Glutamatergic neuron (in vitro differentiated cells): ENCODE measurements at regions not wholly inside any gene's neighbourhood (a gene's known extent, or its start where the extent isn't known, plus 50 kb on each side); places are given as distances from the start of the nearest gene placed in this dataset.

Experiments used
- DNase-seq: peaks from one replicate; pipeline ENCODE4 v3.0.0; 2022
- H3K27ac Mint-ChIP-seq: one replicate; pipeline ENCODE4 v1.8.0; 2020; ENCODE audit warnings: mild to moderate bottlenecking, mixed read lengths, inconsistent platforms; ENCODE audit not compliant: unreplicated experiment
- H3K27me3 Mint-ChIP-seq: one replicate; pipeline ENCODE4 v1.8.0; 2020; ENCODE audit warnings: mild to moderate bottlenecking, moderate library complexity, mixed read lengths, inconsistent platforms; ENCODE audit not compliant: unreplicated experiment
- H3K36me3 Mint-ChIP-seq: one replicate; pipeline ENCODE4 v1.8.0; 2020; ENCODE audit warnings: mild to moderate bottlenecking, mixed read lengths, inconsistent platforms; ENCODE audit not compliant: unreplicated experiment
- H3K4me1 Mint-ChIP-seq: one replicate; pipeline ENCODE4 v1.8.0; 2020; ENCODE audit warnings: mild to moderate bottlenecking, low read depth, mixed read lengths, inconsistent platforms; ENCODE audit not compliant: unreplicated experiment
- H3K4me3 Mint-ChIP-seq: one replicate; pipeline ENCODE4 v1.8.0; 2020; ENCODE audit warnings: mild to moderate bottlenecking, mixed read lengths, inconsistent platforms; ENCODE audit not compliant: unreplicated experiment
- H3K9me3 Mint-ChIP-seq: one replicate; pipeline ENCODE4 v1.8.0; 2020; ENCODE audit warnings: mild to moderate bottlenecking, moderate library complexity, mixed read lengths, inconsistent platforms; ENCODE audit not compliant: unreplicated experiment
- CTCF ChIP-seq: fragments of 200-600 bp; sonication (generic); IDR thresholded peaks from one replicate; pipeline ENCODE4 v1.5.0; 2021; ENCODE audit not compliant: partially characterized antibody, unreplicated experiment

- peaks cover 6% of the 10 kb centered on the region for H3K9me3 Mint-ChIP-seq
- H3K36me3 Mint-ChIP-seq = peaks cover 12% of the 10 kb centered on the region
- H3K4me3 Mint-ChIP-seq = no peak overlapping the region
- TF ChIP-seq CTCF = no peak
- H3K27me3 Mint-ChIP-seq = peaks cover 5% of the 10 kb centered on the region
- peaks cover 18% of the 10 kb centered on the region for H3K4me1 Mint-ChIP-seq
- DNase-seq = no peak
- H3K27ac Mint-ChIP-seq = no peak overlapping the region
Observed at GRCh38 chr1:93811326-93812065, 67.5 kb downstream of the DNTTIP2 start.

GRCh38 chr1:93810316-93810715, 68.7 kb downstream of the DNTTIP2 start:
- Mint-ChIP-seq H3K27ac (no peak overlapping the region), H3K9me3 (peaks cover 6% of the 10 kb centered on the region), H3K36me3 (peaks cover 12% of the 10 kb centered on the region), H3K27me3 (peaks cover 5% of the 10 kb centered on the region), H3K4me1 (peaks cover 15% of the 10 kb centered on the region), H3K4me3 (no peak overlapping the region)
- no peak for TF ChIP-seq CTCF
- no peak for DNase-seq

GRCh38 chr1:93808871-93809270, 70.1 kb downstream of the DNTTIP2 start:
- Mint-ChIP-seq H3K36me3 (peaks cover 12% of the 10 kb centered on the region), H3K4me1 (peaks cover 5% of the 10 kb centered on the region), H3K27ac (no peak overlapping the region), H3K4me3 (no peak overlapping the region), H3K27me3 (peaks cover 3% of the 10 kb centered on the region), H3K9me3 (peaks cover 4% of the 10 kb centered on the region)
- DNase-seq = no peak
- TF ChIP-seq CTCF = no peak

GRCh38 chr1:93807311-93807930, 71.6 kb downstream of the DNTTIP2 start:
- Mint-ChIP-seq H3K36me3 (peaks cover 12% of the 10 kb centered on the region), H3K9me3 (peaks cover 3% of the 10 kb centered on the region), H3K27ac (no peak overlapping the region), H3K4me1 (no peaks in the 10 kb centered on the region), H3K4me3 (no peak overlapping the region), H3K27me3 (peaks cover 2% of the 10 kb centered on the region)
- no peak for TF ChIP-seq CTCF
- DNase-seq = no peak

- H3K27me3 Mint-ChIP-seq = peaks cover 5% of the 10 kb centered on the region
- no peak for TF ChIP-seq CTCF
- H3K27ac Mint-ChIP-seq = no peak overlapping the region
- DNase-seq = no peak
- no peaks in the 10 kb centered on the region for H3K4me1 Mint-ChIP-seq
- peaks cover 12% of the 10 kb centered on the region for H3K36me3 Mint-ChIP-seq
- H3K9me3 Mint-ChIP-seq = peaks cover 3% of the 10 kb centered on the region
- H3K4me3 Mint-ChIP-seq = no peak overlapping the region
Observed at GRCh38 chr1:93805027-93805610, 73.9 kb downstream of the DNTTIP2 start.
